ENCODE measurements at regions not wholly inside any gene's neighbourhood (a gene's known extent, or its start where the extent isn't known, plus 50 kb on each side); places are given as distances from the start of the nearest gene placed in this dataset.

DNA sequence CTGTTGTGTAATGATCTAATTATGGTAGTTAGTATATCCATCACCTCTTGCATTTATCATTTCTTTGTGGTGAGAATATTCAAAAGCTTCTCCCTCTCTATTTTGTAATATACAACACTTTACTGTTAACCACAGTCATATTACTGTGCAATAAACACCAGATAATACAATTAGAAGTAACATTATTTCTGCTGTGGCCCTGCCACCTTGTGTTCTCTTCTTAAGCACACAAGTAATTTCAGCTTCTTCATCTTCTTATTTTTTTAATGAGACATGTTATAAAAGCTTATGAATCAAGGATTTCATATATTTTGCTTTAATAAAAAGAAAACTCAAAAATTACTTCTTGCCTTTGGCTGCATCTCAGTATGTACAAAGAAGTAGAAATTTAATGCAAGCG, 675.2 kb upstream of the INTU start:
- no TSS peak for BruUV-seq (replicated peaks)
- H3K27ac ChIP-seq (ENCODE audit: insufficient read depth, low read depth, low read length), result no peak overlapping the region
- dilution Hi-C loops (cut with MboI; ENCODE audit: extremely low pct_ligation_motif_present, low sequenced_read_pairs), result no loop called here
- no peak overlapping the region for H2AFZ ChIP-seq (ENCODE audit: low read depth, low read length)
- H3K27me3 ChIP-seq (ENCODE audit: control insufficient read depth in 2 of 2, insufficient read depth in 2 of 2, low read length in 2 of 2), result no peaks in the 10 kb centered on the region
- no peak overlapping the region for H3K4me3 ChIP-seq (replicated peaks in 1 of 3; ENCODE audit: insufficient read depth in 1 of 3, low read depth in 1 of 3, low read length in 3 of 3)
- ChIA-PET POLR2A (no interaction called here), CTCF (interaction anchor here (0.8 to 1.7 kb wide), 4 partner anchors 13 to 1643 kb away, joined by 3 to 7 read pairs (median 4); no protein-coding TSS in a partner anchor)
- H3K4me2 ChIP-seq (ENCODE audit: insufficient read depth, low read length), result no peak overlapping the region
- no peak for FAIRE-seq
- no peaks in the 10 kb centered on the region for H3K4me1 ChIP-seq (ENCODE audit: control insufficient read depth, extremely low read depth, insufficient read depth, low read length)
- H4K20me1 ChIP-seq (replicated peaks; ENCODE audit: control insufficient read depth, extremely low read depth, insufficient read depth, low read length), result no peaks in the 10 kb centered on the region
- no peak for DNase-seq (ENCODE audit: low read depth, low spot score)
- TF ChIP-seq POLR2AphosphoS5 (IDR thresholded peaks at IDR 0.05; ENCODE audit: insufficient read depth, low read depth, low read length) (no peak), GATA2 (IDR thresholded peaks at IDR 0.05; ENCODE audit: insufficient read depth, insufficient read length, low read depth, low read length) (no peak), FOS (IDR thresholded peaks at IDR 0.05; ENCODE audit: borderline replicate concordance, insufficient read depth, low read length) (no peak), POLR2A (IDR thresholded peaks at IDR 0.05; ENCODE audit: low read depth, low read length) (no peak)
- TF ChIP-seq, protein P1, sequence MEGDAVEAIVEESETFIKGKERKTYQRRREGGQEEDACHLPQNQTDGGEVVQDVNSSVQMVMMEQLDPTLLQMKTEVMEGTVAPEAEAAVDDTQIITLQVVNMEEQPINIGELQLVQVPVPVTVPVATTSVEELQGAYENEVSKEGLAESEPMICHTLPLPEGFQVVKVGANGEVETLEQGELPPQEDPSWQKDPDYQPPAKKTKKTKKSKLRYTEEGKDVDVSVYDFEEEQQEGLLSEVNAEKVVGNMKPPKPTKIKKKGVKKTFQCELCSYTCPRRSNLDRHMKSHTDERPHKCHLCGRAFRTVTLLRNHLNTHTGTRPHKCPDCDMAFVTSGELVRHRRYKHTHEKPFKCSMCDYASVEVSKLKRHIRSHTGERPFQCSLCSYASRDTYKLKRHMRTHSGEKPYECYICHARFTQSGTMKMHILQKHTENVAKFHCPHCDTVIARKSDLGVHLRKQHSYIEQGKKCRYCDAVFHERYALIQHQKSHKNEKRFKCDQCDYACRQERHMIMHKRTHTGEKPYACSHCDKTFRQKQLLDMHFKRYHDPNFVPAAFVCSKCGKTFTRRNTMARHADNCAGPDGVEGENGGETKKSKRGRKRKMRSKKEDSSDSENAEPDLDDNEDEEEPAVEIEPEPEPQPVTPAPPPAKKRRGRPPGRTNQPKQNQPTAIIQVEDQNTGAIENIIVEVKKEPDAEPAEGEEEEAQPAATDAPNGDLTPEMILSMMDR (IDR thresholded peaks at IDR 0.05; ENCODE audit: extremely low read depth in 1 of 2, insufficient read depth in 1 of 2, low read depth in 1 of 2, low read length in 2 of 2), result no peak
- H3K79me2 ChIP-seq (ENCODE audit: control insufficient read depth, insufficient read depth, low read length), result no peaks in the 10 kb centered on the region
- H3K9me1 ChIP-seq (replicated peaks; ENCODE audit: control insufficient read depth, extremely low read depth, insufficient read depth, low read length), result no peaks in the 10 kb centered on the region
- no peak overlapping the region for H3K9ac ChIP-seq (replicated peaks; ENCODE audit: extremely low read depth, insufficient read depth, low read length)
- intact Hi-C loops (cut with micrococcal nuclease), result no loop called here
- no peaks in the 10 kb centered on the region for H3K9me3 ChIP-seq (replicated peaks; ENCODE audit: control insufficient read depth, insufficient read depth, low read length)
- H3K36me3 ChIP-seq (ENCODE audit: control insufficient read depth in 2 of 2, extremely low read depth in 1 of 2, insufficient read depth in 2 of 2, low read length in 2 of 2), result no peaks in the 10 kb centered on the region

DNA sequence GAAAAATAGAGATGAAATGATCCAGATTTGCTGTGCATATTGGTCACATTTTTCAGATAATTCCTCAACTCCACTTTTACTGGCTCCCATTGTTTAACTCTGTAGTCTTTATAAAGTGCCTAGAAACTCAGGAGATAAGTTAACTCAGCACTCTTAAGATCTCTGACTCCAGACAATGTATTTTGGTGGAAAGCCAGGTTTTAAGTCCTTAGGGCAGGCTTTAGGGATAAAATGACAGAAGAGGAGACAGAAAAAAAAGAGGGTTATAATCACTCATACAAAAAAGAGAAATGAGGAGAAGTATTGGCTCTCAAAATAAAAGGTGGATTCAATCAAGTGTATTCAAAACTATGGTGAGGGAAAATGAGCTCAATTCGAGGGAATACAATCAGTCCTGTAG, 674.8 kb upstream of the INTU start:
- Histone ChIP-seq H3K36me3 (ENCODE audit: control insufficient read depth in 2 of 2, extremely low read depth in 1 of 2, insufficient read depth in 2 of 2, low read length in 2 of 2) (no peaks in the 10 kb centered on the region), H3K4me1 (ENCODE audit: control insufficient read depth, extremely low read depth, insufficient read depth, low read length) (no peaks in the 10 kb centered on the region), H3K9ac (replicated peaks; ENCODE audit: extremely low read depth, insufficient read depth, low read length) (no peak overlapping the region), H3K4me3 (replicated peaks in 1 of 3; ENCODE audit: insufficient read depth in 1 of 3, low read depth in 1 of 3, low read length in 3 of 3) (no peak overlapping the region), H3K4me2 (ENCODE audit: insufficient read depth, low read length) (no peak overlapping the region), H3K27me3 (ENCODE audit: control insufficient read depth in 2 of 2, insufficient read depth in 2 of 2, low read length in 2 of 2) (no peaks in the 10 kb centered on the region), H3K9me3 (replicated peaks; ENCODE audit: control insufficient read depth, insufficient read depth, low read length) (no peaks in the 10 kb centered on the region), H2AFZ (ENCODE audit: low read depth, low read length) (no peak overlapping the region), H3K27ac (ENCODE audit: insufficient read depth, low read depth, low read length) (no peak overlapping the region), H3K79me2 (ENCODE audit: control insufficient read depth, insufficient read depth, low read length) (no peaks in the 10 kb centered on the region), H4K20me1 (replicated peaks; ENCODE audit: control insufficient read depth, extremely low read depth, insufficient read depth, low read length) (no peaks in the 10 kb centered on the region), H3K9me1 (replicated peaks; ENCODE audit: control insufficient read depth, extremely low read depth, insufficient read depth, low read length) (no peaks in the 10 kb centered on the region)
- dilution Hi-C loops (cut with MboI; ENCODE audit: extremely low pct_ligation_motif_present, low sequenced_read_pairs), result no loop called here
- TF ChIP-seq POLR2AphosphoS5 (IDR thresholded peaks at IDR 0.05; ENCODE audit: insufficient read depth, low read depth, low read length) (no peak), GATA2 (IDR thresholded peaks at IDR 0.05; ENCODE audit: insufficient read depth, insufficient read length, low read depth, low read length) (no peak), FOS (IDR thresholded peaks at IDR 0.05; ENCODE audit: borderline replicate concordance, insufficient read depth, low read length) (no peak), JUN (IDR thresholded peaks at IDR 0.05; ENCODE audit: borderline replicate concordance, insufficient read depth, insufficient read length, low read depth) (no peak), MYC (IDR thresholded peaks at IDR 0.05; ENCODE audit: low read depth, low read length) (no peak), POLR2A (IDR thresholded peaks at IDR 0.05; ENCODE audit: low read depth, low read length) (no peak), EZH2 (IDR thresholded peaks at IDR 0.05; ENCODE audit: borderline replicate concordance, low read depth, low read length, severe bottlenecking) (no peak)
- TF ChIP-seq, protein P2, sequence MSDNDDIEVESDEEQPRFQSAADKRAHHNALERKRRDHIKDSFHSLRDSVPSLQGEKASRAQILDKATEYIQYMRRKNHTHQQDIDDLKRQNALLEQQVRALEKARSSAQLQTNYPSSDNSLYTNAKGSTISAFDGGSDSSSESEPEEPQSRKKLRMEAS (IDR thresholded peaks at IDR 0.05; ENCODE audit: insufficient read depth, insufficient read length), result no peak
- TF ChIP-seq, protein P1 (IDR thresholded peaks at IDR 0.05; ENCODE audit: extremely low read depth in 1 of 2, insufficient read depth in 1 of 2, low read depth in 1 of 2, low read length in 2 of 2), result no peak
- ChIA-PET POLR2A (no interaction called here), CTCF (interaction anchor here (0.8 to 1.7 kb wide), 5 partner anchors 13 to 1644 kb away, joined by 3 to 7 read pairs (median 4); no protein-coding TSS in a partner anchor)
- FAIRE-seq (no peak), DNase-seq (ENCODE audit: low read depth, low spot score) (no peak)
- intact Hi-C loops (cut with micrococcal nuclease), result no loop called here
- no TSS peak for BruUV-seq (replicated peaks)
